K562 (cell line): ENCODE measurements at regions not wholly inside any gene's neighbourhood (a gene's known extent, or its start where the extent isn't known, plus 50 kb on each side); places are given as distances from the start of the nearest gene placed in this dataset.

Experiments used
- ATAC-seq: fragments of 200-7000 bp; cut with Tn5 transposase; 3 replicates; pipeline ENCODE4 v1.9.1; 2020; ENCODE audit warnings: moderate library complexity
- BruUV-seq: library from RNA; stranded (reverse); fragments of 400-500 nt; replicated peaks from 2 replicates; lab custom pipeline; 2021; lab: Mats Ljungman, UMichigan
- CTCF ChIA-PET: fragments of 300-600 bp; formaldehyde crosslinking; extraction: SDS; loops from one replicate; lab custom pipeline; 2021; ENCODE audit warnings: low intra/inter-chr PET ratio; lab: Yijun Ruan, JAX
- POLR2A ChIA-PET: fragments of 300-600, 350-650 bp; sonication (Branson Sonifier 250); formaldehyde crosslinking; extraction: SDS; loops from one replicate; lab custom pipeline; 2021; ENCODE audit warnings: antibody characterized with exemption, inconsistent platforms; lab: Yijun Ruan, JAX
- DNase-seq, 4 experiments: peaks; one replicate each; pipeline versions ENCODE4 v3.0.0 to v3.0.0-alpha.2; 2011 to 2018; ENCODE audit warnings: low spot score in 3 of 4, mixed read lengths in 3 of 4; ENCODE audit errors: extremely low read depth in 1 of 4
- FAIRE-seq: peaks from 2 replicates; lab custom pipeline; 2011; peaks lifted over from hg19 to GRCh38; lab: Jason Lieb, UNC
- H2AFZ ChIP-seq: 2 replicates; pipeline ENCODE4 v1.6.0; 2011; ENCODE audit warnings: low read depth, low read length, control low read depth, inconsistent platforms
- H3K27ac ChIP-seq: fragments of 200-600 bp; 3 replicates; pipeline ENCODE4 v1.8.0; 2011; ENCODE audit warnings: low read depth, mild to moderate bottlenecking, control low read depth, inconsistent platforms, low read length, moderate library complexity, mixed read lengths; ENCODE audit errors: extremely low read depth
- H3K27me3 ChIP-seq, 2 experiments: fragments of 300-600 bp in 1 of 2; 2 replicates in 1 of 2; 3 replicates in 1 of 2; pipeline versions ENCODE4 v1.6.0 to v1.8.0; 2011; ENCODE audit warnings: inconsistent platforms in 2 of 2, low read length in 2 of 2, mild to moderate bottlenecking in 1 of 2, mixed read lengths in 1 of 2, moderate library complexity in 1 of 2; ENCODE audit not compliant: control insufficient read depth in 2 of 2, insufficient read depth in 2 of 2
- H3K36me3 ChIP-seq: fragments of 300-600 bp; 3 replicates; pipeline ENCODE4 v1.8.0; 2011; ENCODE audit warnings: mild to moderate bottlenecking, low read length, inconsistent platforms; ENCODE audit not compliant: control insufficient read depth, insufficient read depth
- H3K4me1 ChIP-seq, 2 experiments: fragments of 200-600 bp in 1 of 2; replicated peaks in 1 of 2; 2 replicates in 1 of 2; 3 replicates in 1 of 2; pipeline versions ENCODE4 v1.5.1 to v1.8.0; 2011; ENCODE audit warnings: inconsistent platforms in 2 of 2, low read length in 2 of 2, mild to moderate bottlenecking in 1 of 2, mixed read lengths in 1 of 2, moderate library complexity in 1 of 2; ENCODE audit not compliant: control insufficient read depth in 2 of 2, insufficient read depth in 2 of 2
- H3K4me2 ChIP-seq: 2 replicates; pipeline ENCODE4 v1.6.1; 2011; ENCODE audit warnings: low read length, control low read depth, inconsistent platforms, mixed read lengths; ENCODE audit not compliant: insufficient read depth
- H3K4me3 ChIP-seq: fragments of 200-600 bp; sonication (generic), shearing (Covaris generic); 2 replicates; pipeline ENCODE4 v1.5.1; 2016; ENCODE audit warnings: control low read depth, inconsistent platforms
- H3K79me2 ChIP-seq: fragments of 200-600 bp; 3 replicates; pipeline ENCODE4 v1.8.0; 2011; ENCODE audit warnings: low read length, inconsistent platforms; ENCODE audit not compliant: control insufficient read depth, insufficient read depth
- H3K9ac ChIP-seq, 2 experiments: 2 replicates each; pipeline versions ENCODE4 v1.6.0 to v1.6.1; 2011; ENCODE audit warnings: low read depth in 2 of 2, low read length in 2 of 2, control low read depth in 1 of 2, inconsistent platforms in 1 of 2, mild to moderate bottlenecking in 1 of 2, mixed read lengths in 1 of 2; ENCODE audit not compliant: insufficient read depth in 1 of 2
- H3K9me1 ChIP-seq: one replicate; pipeline ENCODE4 v1.6.0; 2011; ENCODE audit warnings: inconsistent platforms, mild to moderate bottlenecking, low read length, moderate library complexity; ENCODE audit not compliant: control insufficient read depth, insufficient read depth
- H3K9me3 ChIP-seq: replicated peaks from 2 replicates; pipeline ENCODE4 v1.5.1; 2011; ENCODE audit warnings: low read depth, low read length, inconsistent platforms; ENCODE audit not compliant: control insufficient read depth, insufficient read depth
- H4K20me1 ChIP-seq: replicated peaks from 2 replicates; pipeline ENCODE4 v1.6.1; 2011; ENCODE audit warnings: low read length, inconsistent platforms, mixed read lengths; ENCODE audit not compliant: control insufficient read depth, insufficient read depth
- HBP1 ChIP-seq: fragments of 450-650 bp; formaldehyde crosslinking; IDR thresholded peaks from 2 replicates; pipeline ENCODE4 v1.4.0; 2022; ENCODE audit warnings: missing genetic modification characterization
- HMG20A ChIP-seq: fragments of 450-650 bp; formaldehyde crosslinking; conservative IDR thresholded peaks from 2 replicates; pipeline ENCODE4 v1.4.0; 2020; ENCODE audit warnings: mild to moderate bottlenecking, mixed read lengths
- JUN ChIP-seq, 2 experiments: sonication (generic) in 1 of 2; formaldehyde crosslinking in 1 of 2; IDR thresholded peaks; 2 replicates each; pipeline versions ENCODE4 v1.6.1 to v1.8.0; 2012 to 2022; ENCODE audit warnings: borderline replicate concordance in 2 of 2, mild to moderate bottlenecking in 2 of 2, improper control_type of control experiment in 1 of 2, low read depth in 1 of 2, low read length in 1 of 2, missing genetic modification reagents in 1 of 2
- KAT2B ChIP-seq: IDR thresholded peaks from one replicate; pipeline ENCODE4 v1.6.1; 2012; ENCODE audit warnings: low read depth, mild to moderate bottlenecking, control low read depth, inconsistent platforms, low read length, moderate library complexity
- MAZ ChIP-seq, 2 experiments: fragments of 450-650 bp in 1 of 2; sonication (generic) in 1 of 2; formaldehyde crosslinking; IDR thresholded peaks in 1 of 2; conservative IDR thresholded peaks in 1 of 2; 2 replicates each; pipeline versions ENCODE4 v1.4.0 to v1.5.0; 2020; ENCODE audit warnings: mild to moderate bottlenecking in 1 of 2, missing genetic modification reagents in 1 of 2
- MYBL2 ChIP-seq, 2 experiments: fragments of 450-650 bp in 1 of 2; sonication (generic) in 1 of 2; formaldehyde crosslinking in 1 of 2; IDR thresholded peaks; 2 replicates each; pipeline versions ENCODE4 v1.6.1 to v1.8.1; 2017 to 2022; ENCODE audit warnings: borderline replicate concordance in 1 of 2, inconsistent platforms in 1 of 2, low read depth in 1 of 2, mild to moderate bottlenecking in 1 of 2, missing genetic modification reagents in 1 of 2, moderate library complexity in 1 of 2
- NR2C1 ChIP-seq, 2 experiments: fragments of 450-650 bp; IDR thresholded peaks; 2 replicates each; pipeline ENCODE4 v1.6.1; 2017; ENCODE audit warnings: mild to moderate bottlenecking in 2 of 2, antibody characterized with exemption in 1 of 2, inconsistent platforms in 1 of 2, missing compliant biosample characterization in 1 of 2, missing genetic modification characterization in 1 of 2
- OTX1 ChIP-seq: fragments of 450-650 bp; formaldehyde crosslinking; IDR thresholded peaks from 2 replicates; pipeline ENCODE4 v1.4.0; 2022; ENCODE audit warnings: mild to moderate bottlenecking
- XRCC4 ChIP-seq: IDR thresholded peaks from one replicate; pipeline ENCODE4 v1.6.1; 2011; ENCODE audit not compliant: insufficient read depth, insufficient read length; ENCODE audit errors: extremely low read depth
- ZBTB17 ChIP-seq: fragments of 450-650 bp; formaldehyde crosslinking; IDR thresholded peaks from 2 replicates; pipeline ENCODE4 v1.4.0; 2020; ENCODE audit warnings: mild to moderate bottlenecking
- ZBTB8A ChIP-seq: fragments of 450-650 bp; IDR thresholded peaks from 2 replicates; pipeline ENCODE4 v1.6.1; 2018; ENCODE audit warnings: mild to moderate bottlenecking, moderate library complexity; ENCODE audit not compliant: partially characterized antibody
- ZNF444 ChIP-seq: fragments of 250-450 bp; sonication (Bioruptor Pico); IDR thresholded peaks from 2 replicates; pipeline ENCODE4 v1.4.0; 2020; ENCODE audit warnings: mild to moderate bottlenecking, moderate library complexity
- ZNF655 ChIP-seq: fragments of 250-450 bp; sonication (Bioruptor Pico); IDR thresholded peaks from 2 replicates; pipeline ENCODE4 v1.5.0; 2021
- WGBS: fragments of 100-300 bp; shearing (Covaris generic); methylation state at CpG from one replicate; pipeline ENCODE4 v1.1.6; 2016; ENCODE audit warnings: low coverage, mixed read lengths; ENCODE audit not compliant: insufficient coverage; ENCODE audit errors: missing lambda C conversion rate; 5-methylcytosine and 5-hydroxymethylcytosine counted together
- in situ Hi-C: fragments of 300-500 bp; cut with MboI; formaldehyde crosslinking; loops from 4 replicates; pipeline ENCODE4 v1.15.0; 2018; ENCODE audit warnings: inconsistent platforms, mixed read lengths
- intact Hi-C: fragments of 100-400 bp; cut with micrococcal nuclease; formaldehyde crosslinking; loops from 2 replicates; pipeline ENCODE4 v1.14.2; 2022
- TF ChIP-seq, protein P1 (sequence below): fragments of 250-450 bp; sonication (Bioruptor Pico); IDR thresholded peaks from 2 replicates; pipeline ENCODE4 v1.5.1; 2021; ENCODE audit warnings: mild to moderate bottlenecking
- TF ChIP-seq, protein P2 (sequence below): sonication (generic); formaldehyde crosslinking; IDR thresholded peaks from 2 replicates; pipeline ENCODE4 v1.8.1; 2023; ENCODE audit warnings: mild to moderate bottlenecking, missing genetic modification reagents

DNA sequence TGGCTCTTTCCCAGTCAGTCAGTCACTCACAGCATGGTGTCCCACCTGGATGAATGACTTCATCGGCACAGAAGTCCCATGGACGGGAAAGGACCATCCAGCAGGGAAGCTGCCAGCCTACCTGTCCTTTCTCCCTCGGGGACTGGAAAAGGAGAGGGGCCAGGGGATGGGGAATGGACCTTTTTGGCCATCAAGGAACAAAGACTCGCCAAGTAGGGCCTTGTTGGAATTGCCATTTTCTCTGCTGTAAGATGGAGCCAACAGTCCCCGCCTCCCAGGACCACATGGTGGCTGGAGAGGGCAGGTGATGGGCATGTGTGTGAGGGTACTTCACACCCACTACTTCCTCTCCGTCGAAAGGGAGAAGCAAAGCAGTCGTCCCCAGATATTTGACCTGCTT is 67.8 kb upstream of the LHX1 start:
- CTCF ChIA-PET: no interaction called here
- FAIRE-seq (no peak), DNase-seq (no peak), ATAC-seq (no peak)
- Histone ChIP-seq H3K9me1 (peaks cover 8% of the 10 kb centered on the region), H3K4me1 (no peaks in the 10 kb centered on the region; a peak in 1 of 5 replicates), H2AFZ (no peak overlapping the region), H3K79me2 (no peaks in the 10 kb centered on the region), H3K9me3 (peaks cover 3% of the 10 kb centered on the region), H4K20me1 (no peaks in the 10 kb centered on the region; the same call in 1 of the 2 replicates), H3K9ac (no peak overlapping the region), H3K4me2 (no peak overlapping the region), H3K27me3 (peaks cover 0 to 47% of the 10 kb centered on the region in 2 experiments; a peak in 3 of 5 replicates), H3K4me3 (no peak overlapping the region), H3K36me3 (no peaks in the 10 kb centered on the region), H3K27ac (no peak overlapping the region)
- intact Hi-C loops (no loop called here), in situ Hi-C loops (no loop called here)
- POLR2A ChIA-PET: no interaction called here
- WGBS: 7% methylated on average over 8 of the region's 8 CpGs
- no TSS peak for BruUV-seq
- TF ChIP-seq HMG20A (CRISPR knock-in tag) (no peak), JUN (IDR thresholded peaks at IDR 0.05; ENCODE audit: borderline replicate concordance, low read depth, low read length) (no peak), JUN (CRISPR knock-in tag; IDR thresholded peaks at IDR 0.05; ENCODE audit: borderline replicate concordance) (no peak), KAT2B (no peak), XRCC4 (no peak), NR2C1 (IDR thresholded peaks at IDR 0.05) (no peak), NR2C1 (tag; IDR thresholded peaks at IDR 0.05) (no peak), HBP1 (CRISPR knock-in tag) (no peak), ZBTB8A (no peak), MAZ (CRISPR knock-in tag; conservative IDR thresholded peaks at IDR 0.05 in 1 of 2, IDR thresholded peaks at IDR 0.05 in 1 of 2) (no peak), MYBL2 (IDR thresholded peaks at IDR 0.05; ENCODE audit: low read depth) (no peak), MYBL2 (CRISPR knock-in tag; IDR thresholded peaks at IDR 0.05; ENCODE audit: borderline replicate concordance) (no peak), OTX1 (CRISPR knock-in tag) (no peak), ZNF655 (CRISPR knock-in tag) (no peak), ZBTB17 (CRISPR knock-in tag) (no peak), ZNF444 (CRISPR knock-in tag) (no peak)
- TF ChIP-seq, protein P1, sequence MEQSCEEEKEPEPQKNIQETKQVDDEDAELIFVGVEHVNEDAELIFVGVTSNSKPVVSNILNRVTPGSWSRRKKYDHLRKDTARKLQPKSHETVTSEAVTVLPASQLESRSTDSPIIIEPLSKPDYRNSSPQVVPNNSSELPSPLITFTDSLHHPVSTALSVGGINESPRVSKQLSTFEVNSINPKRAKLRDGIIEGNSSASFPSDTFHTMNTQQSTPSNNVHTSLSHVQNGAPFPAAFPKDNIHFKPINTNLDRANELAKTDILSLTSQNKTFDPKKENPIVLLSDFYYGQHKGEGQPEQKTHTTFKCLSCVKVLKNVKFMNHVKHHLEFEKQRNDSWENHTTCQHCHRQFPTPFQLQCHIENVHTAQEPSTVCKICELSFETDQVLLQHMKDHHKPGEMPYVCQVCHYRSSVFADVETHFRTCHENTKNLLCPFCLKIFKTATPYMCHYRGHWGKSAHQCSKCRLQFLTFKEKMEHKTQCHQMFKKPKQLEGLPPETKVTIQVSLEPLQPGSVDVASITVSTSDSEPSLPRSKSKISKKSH (CRISPR knock-in tag): no peak
- TF ChIP-seq, protein P2, sequence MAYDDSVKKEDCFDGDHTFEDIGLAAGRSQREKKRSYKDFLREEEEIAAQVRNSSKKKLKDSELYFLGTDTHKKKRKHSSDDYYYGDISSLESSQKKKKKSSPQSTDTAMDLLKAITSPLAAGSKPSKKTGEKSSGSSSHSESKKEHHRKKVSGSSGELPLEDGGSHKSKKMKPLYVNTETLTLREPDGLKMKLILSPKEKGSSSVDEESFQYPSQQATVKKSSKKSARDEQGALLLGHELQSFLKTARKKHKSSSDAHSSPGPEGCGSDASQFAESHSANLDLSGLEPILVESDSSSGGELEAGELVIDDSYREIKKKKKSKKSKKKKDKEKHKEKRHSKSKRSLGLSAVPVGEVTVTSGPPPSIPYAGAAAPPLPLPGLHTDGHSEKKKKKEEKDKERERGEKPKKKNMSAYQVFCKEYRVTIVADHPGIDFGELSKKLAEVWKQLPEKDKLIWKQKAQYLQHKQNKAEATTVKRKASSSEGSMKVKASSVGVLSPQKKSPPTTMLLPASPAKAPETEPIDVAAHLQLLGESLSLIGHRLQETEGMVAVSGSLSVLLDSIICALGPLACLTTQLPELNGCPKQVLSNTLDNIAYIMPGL: no peak
